HCT116 (cell line): ENCODE measurements at regions not wholly inside any gene's neighbourhood (a gene's known extent, or its start where the extent isn't known, plus 50 kb on each side); places are given as distances from the start of the nearest gene placed in this dataset.

Source experiments
- CTCF ChIP-seq, 3 experiments: fragments of 200-600 bp in 1 of 3; sonication (generic) in 1 of 3; IDR thresholded peaks in 2 of 3; conservative IDR thresholded peaks in 1 of 3; 2 replicates each; pipeline ENCODE4 v1.5.1; 2012 to 2017; ENCODE audit warnings: low read depth in 2 of 3, low read length in 2 of 3, antibody characterized with exemption in 1 of 3, borderline replicate concordance in 1 of 3, control low read depth in 1 of 3, mild to moderate bottlenecking in 1 of 3, mixed read lengths in 1 of 3, mixed run types in 1 of 3, moderate library complexity in 1 of 3; ENCODE audit not compliant: insufficient read depth in 1 of 3
- POLR2A ChIP-seq: IDR thresholded peaks from 2 replicates; pipeline ENCODE4 v1.7.0; 2011; ENCODE audit warnings: borderline replicate concordance; ENCODE audit not compliant: insufficient read depth, insufficient read length; ENCODE audit errors: extremely low read depth
- POLR2AphosphoS5 ChIP-seq: IDR thresholded peaks from 2 replicates; pipeline ENCODE4 v1.6.1; 2011; ENCODE audit warnings: mild to moderate bottlenecking, low read depth, low read length, moderate library complexity
- SIN3A ChIP-seq: IDR thresholded peaks from 2 replicates; pipeline ENCODE4 v1.6.1; 2012; ENCODE audit warnings: low read depth
- TCF7L2 ChIP-seq: IDR thresholded peaks from 2 replicates; pipeline ENCODE4 v1.7.0; 2011; ENCODE audit warnings: borderline replicate concordance, inconsistent platforms; ENCODE audit not compliant: insufficient read depth, insufficient read length; ENCODE audit errors: extremely low read depth
- ZFX ChIP-seq: fragments of 450-650 bp; IDR thresholded peaks from 2 replicates; pipeline ENCODE4 v1.6.1; 2017

DNA sequence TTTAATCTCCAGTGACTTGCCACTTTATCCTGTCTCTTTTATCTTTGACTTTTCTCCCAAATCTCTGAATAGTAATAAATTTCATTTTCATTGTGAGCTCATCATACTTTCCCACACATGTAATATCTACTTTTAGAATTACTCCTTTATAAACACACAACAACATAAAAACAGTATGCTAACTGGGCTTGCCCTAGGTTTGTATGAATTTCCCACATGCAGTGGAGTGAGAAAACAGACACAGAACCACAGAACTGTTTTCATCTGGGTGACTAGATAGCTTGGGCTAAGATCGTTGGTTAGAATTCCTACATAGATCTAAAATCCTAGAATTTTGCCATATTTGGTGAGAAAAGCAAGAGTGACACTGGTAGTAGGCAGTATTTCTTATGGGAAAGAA, 409.5 kb downstream of the SPRY1 start:
- no peak for TF ChIP-seq POLR2A
- no peak for TF ChIP-seq CTCF (IDR thresholded peaks at IDR 0.05 in 2 of 3, conservative IDR thresholded peaks at IDR 0.05 in 1 of 3; ENCODE audit: borderline replicate concordance in 1 of 3, insufficient read depth in 1 of 3, low read depth in 2 of 3, low read length in 2 of 3)
- TF ChIP-seq POLR2AphosphoS5: no peak
- TF ChIP-seq TCF7L2: no peak
- TF ChIP-seq ZFX: no peak
- no peak for TF ChIP-seq SIN3A
